ENCODE measurements at regions not wholly inside any gene's neighbourhood (a gene's known extent, or its start where the extent isn't known, plus 50 kb on each side); places are given as distances from the start of the nearest gene placed in this dataset.
"Not testable (repeated sequence)": the region's sequence is repeated elsewhere in the genome, so short reads cannot be mapped to it uniquely, and the experiment has no call there.

DNA sequence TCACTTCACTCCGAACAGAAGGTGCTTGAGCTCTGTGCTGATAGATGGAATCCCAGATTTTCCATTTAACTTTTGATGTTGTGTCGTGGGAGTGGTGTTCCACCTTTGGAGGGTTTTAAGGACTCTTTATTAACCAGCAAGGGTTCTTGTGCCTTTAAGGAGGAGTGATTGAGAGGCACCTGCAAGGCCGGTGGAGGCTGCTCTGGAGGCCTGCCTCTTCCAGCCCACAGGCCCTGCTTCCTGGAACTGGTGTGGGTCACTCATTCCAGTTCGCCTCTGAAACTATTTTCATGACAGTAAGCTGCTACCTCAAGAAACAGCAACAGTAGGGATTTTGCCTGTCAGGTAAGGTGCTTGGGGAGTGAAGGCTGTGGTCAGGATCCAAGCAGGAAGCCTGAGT lies 58.8 kb upstream of the APCDD1L start:
- TF ChIP-seq, protein P1, sequence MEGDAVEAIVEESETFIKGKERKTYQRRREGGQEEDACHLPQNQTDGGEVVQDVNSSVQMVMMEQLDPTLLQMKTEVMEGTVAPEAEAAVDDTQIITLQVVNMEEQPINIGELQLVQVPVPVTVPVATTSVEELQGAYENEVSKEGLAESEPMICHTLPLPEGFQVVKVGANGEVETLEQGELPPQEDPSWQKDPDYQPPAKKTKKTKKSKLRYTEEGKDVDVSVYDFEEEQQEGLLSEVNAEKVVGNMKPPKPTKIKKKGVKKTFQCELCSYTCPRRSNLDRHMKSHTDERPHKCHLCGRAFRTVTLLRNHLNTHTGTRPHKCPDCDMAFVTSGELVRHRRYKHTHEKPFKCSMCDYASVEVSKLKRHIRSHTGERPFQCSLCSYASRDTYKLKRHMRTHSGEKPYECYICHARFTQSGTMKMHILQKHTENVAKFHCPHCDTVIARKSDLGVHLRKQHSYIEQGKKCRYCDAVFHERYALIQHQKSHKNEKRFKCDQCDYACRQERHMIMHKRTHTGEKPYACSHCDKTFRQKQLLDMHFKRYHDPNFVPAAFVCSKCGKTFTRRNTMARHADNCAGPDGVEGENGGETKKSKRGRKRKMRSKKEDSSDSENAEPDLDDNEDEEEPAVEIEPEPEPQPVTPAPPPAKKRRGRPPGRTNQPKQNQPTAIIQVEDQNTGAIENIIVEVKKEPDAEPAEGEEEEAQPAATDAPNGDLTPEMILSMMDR (IDR thresholded peaks at IDR 0.05; ENCODE audit: low read depth, low read length), result no peak
- no peak for DNase-seq (ENCODE audit: extremely low read depth, low read depth)

GRCh38 chr20:58573257-58573656 lies 58.1 kb upstream of the APCDD1L start:
- no peak for DNase-seq (ENCODE audit: extremely low read depth, low read depth)
- TF ChIP-seq, protein P1 (IDR thresholded peaks at IDR 0.05; ENCODE audit: low read depth, low read length), result no peak

DNA sequence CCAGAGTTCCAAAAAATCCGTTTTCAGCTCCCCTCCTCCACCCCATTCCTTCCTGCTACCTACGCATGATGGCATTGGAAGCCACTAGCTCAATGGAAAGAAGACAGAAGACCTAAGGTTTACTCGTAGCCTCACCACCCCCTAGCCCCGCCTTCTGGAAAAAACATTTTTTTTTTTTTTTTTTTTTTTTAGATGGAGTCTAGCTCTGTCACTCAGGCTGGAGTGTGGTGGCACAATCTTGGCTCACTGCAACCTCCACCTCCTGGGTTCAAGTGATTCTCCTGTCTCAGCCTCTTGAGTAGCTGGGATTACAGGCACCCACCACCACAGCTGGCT lies 57.2 kb upstream of the APCDD1L start:
- DNase-seq (ENCODE audit: extremely low read depth, low read depth), result not testable (repeated sequence)

DNA sequence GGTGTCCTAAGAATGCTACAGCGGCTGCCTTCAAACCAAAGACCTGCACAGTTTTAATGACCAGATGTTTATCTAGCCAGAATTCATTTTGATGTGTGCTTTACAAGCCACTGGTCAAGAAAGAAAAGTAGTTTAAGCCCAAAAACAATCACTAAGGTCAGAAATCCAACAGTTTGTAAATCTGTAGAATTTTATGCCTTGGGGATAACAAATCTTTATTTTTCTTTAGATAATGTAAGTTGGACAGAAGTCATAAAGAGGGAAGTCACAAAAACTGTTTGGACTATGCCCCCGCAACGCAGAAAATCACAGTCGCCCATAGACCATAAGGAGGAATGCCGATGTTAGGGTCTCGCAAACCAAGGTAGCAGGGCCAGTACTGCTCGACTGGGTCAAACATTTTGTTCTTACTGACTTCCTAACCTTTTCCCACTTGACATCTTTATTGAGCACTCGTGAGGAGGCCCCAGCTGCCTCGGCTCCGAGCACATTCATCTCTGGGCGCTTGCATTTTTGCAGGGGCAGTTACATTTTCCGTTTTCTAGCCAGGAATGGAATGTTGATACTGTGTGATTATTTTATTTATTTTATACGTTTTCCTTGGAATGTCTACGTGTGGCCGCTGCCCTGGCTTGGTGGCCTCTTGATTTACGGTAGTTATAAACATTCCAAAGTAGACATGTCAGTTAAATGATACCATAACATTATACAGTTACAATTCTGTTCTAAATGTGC lies 56.7 kb upstream of the APCDD1L start:
- TF ChIP-seq, protein P1 (IDR thresholded peaks at IDR 0.05; ENCODE audit: low read depth, low read length), result no peak
- no peak for DNase-seq (ENCODE audit: extremely low read depth, low read depth)

DNA sequence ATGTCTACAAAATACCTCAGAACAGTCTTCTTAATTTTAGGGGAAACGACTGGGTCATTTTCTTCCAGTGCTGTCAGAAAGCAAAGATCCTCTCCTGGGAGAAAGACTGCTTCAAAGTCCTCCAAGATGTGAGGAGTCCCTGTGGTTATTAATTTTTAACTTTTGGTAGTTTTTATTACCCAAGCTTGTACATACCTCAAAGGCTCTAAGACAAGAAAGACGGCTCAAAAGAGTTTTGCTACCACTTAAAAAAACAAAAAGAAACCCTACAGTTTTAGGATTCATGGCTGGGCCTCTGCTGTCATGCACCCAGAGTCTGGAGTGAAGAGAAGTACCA lies 56.1 kb upstream of the APCDD1L start:
- no peak for DNase-seq (ENCODE audit: extremely low read depth, low read depth)
- TF ChIP-seq, protein P1 (IDR thresholded peaks at IDR 0.05; ENCODE audit: low read depth, low read length), result no peak

DNA sequence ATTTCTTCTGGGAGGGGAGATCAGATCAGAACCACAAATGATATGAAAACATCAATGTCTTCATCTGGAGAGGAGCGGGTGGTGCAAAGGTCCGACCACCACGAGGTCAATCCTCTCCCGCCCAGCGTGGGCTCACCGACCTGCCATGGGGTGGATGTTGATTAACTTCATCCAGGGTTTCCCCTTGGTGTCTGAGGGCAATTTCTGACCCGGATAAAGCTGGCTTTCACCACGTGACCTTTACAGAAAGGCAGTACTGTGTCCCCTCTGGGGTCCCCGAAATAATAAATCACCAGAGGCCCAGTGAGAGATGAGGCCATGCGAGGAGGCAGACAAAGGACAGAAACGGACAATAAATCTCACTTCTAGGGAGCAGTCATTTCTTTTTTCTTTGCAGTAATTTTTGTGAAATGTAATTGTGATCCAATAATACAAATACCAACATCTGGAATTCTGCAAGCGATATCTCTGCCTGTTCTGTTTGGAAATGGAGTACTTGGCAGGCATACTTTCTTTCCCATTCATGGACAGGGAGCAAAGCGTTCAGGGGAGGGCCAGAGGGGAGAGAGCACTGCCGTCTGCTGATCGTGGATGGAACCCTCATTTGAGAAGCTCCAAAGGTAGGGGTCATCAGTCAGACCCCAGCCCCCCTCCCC lies 55.1 kb upstream of the APCDD1L start:
- no peak for DNase-seq (ENCODE audit: extremely low read depth, low read depth)
- TF ChIP-seq, protein P1 (IDR thresholded peaks at IDR 0.05; ENCODE audit: low read depth, low read length), result no peak

GRCh38 chr20:58569241-58570125 lies 54.3 kb upstream of the APCDD1L start:
- TF ChIP-seq, protein P1 (IDR thresholded peaks at IDR 0.05; ENCODE audit: low read depth, low read length), result no peak
- no peak for DNase-seq (ENCODE audit: extremely low read depth, low read depth)
